Ureter (tissue), 1 donor: ENCODE measurements at regions not wholly inside any gene's neighbourhood (a gene's known extent, or its start where the extent isn't known, plus 50 kb on each side); places are given as distances from the start of the nearest gene placed in this dataset.
"Not testable (repeated sequence)": the region's sequence is repeated elsewhere in the genome, so short reads cannot be mapped to it uniquely, and the experiment has no call there.

Experiments
- DNase-seq: peaks from one replicate; pipeline ENCODE4 v3.0.0-alpha.2; 2020; ENCODE audit warnings: low spot score
- donor health status: DM: yes; HTN: yes; CAD: no.

GRCh38 chr3:107130089-107130700 is 247.0 kb upstream of the CCDC54 start:
- DNase-seq: no peak

GRCh38 chr3:107132674-107133073 is 244.6 kb upstream of the CCDC54 start:
- DNase-seq: no peak

GRCh38 chr3:107133891-107134290 is 243.3 kb upstream of the CCDC54 start:
- no peak for DNase-seq

- no peak for DNase-seq
Measured at GRCh38 chr3:107142171-107142570, 235.1 kb upstream of the CCDC54 start.

- no peak for DNase-seq
Measured at GRCh38 chr3:107142786-107143575, 234.3 kb upstream of the CCDC54 start.

- DNase-seq: no peak
Measured at GRCh38 chr3:107150675-107151074, 226.6 kb upstream of the CCDC54 start.

GRCh38 chr3:107153981-107154380 is 223.3 kb upstream of the CCDC54 start:
- DNase-seq: no peak

GRCh38 chr3:107172411-107172810 is 204.8 kb upstream of the CCDC54 start:
- no peak for DNase-seq

GRCh38 chr3:107184375-107184774 is 192.9 kb upstream of the CCDC54 start:
- DNase-seq: no peak

- DNase-seq: no peak
Measured at GRCh38 chr3:107188262-107188661, 189.0 kb upstream of the CCDC54 start.

- DNase-seq: no peak
Measured at GRCh38 chr3:107189158-107189791, 188.0 kb upstream of the CCDC54 start.

- no peak for DNase-seq
Measured at GRCh38 chr3:107193116-107193515, 184.1 kb upstream of the CCDC54 start.

- DNase-seq: no peak
Measured at GRCh38 chr3:107198581-107199181, 178.6 kb upstream of the CCDC54 start.

- no peak for DNase-seq
Measured at GRCh38 chr3:107201146-107201545, 176.1 kb upstream of the CCDC54 start.

- DNase-seq: not testable (repeated sequence)
Measured at GRCh38 chr3:107202885-107203284, 174.4 kb upstream of the CCDC54 start.

GRCh38 chr3:107204121-107204520 is 173.1 kb upstream of the CCDC54 start:
- DNase-seq: no peak

- no peak for DNase-seq
Measured at GRCh38 chr3:107205358-107205757, 171.9 kb upstream of the CCDC54 start.

GRCh38 chr3:107206141-107206540 is 171.1 kb upstream of the CCDC54 start:
- DNase-seq: no peak

- no peak for DNase-seq
Measured at GRCh38 chr3:107206945-107207344, 170.3 kb upstream of the CCDC54 start.

GRCh38 chr3:107208100-107208499 is 169.1 kb upstream of the CCDC54 start:
- DNase-seq: peak; percentile 54

- DNase-seq: no peak
Measured at GRCh38 chr3:107208796-107209195, 168.4 kb upstream of the CCDC54 start.

- DNase-seq: no peak
Measured at GRCh38 chr3:107209302-107209990, 167.8 kb upstream of the CCDC54 start.
